GM18498 (cell line): ENCODE measurements at regions not wholly inside any gene's neighbourhood (a gene's known extent, or its start where the extent isn't known, plus 50 kb on each side); places are given as distances from the start of the nearest gene placed in this dataset.
A peak's percentile ranks its signal among the peaks of the same experiment; 100 is the strongest.
"Not testable (repeated sequence)": the region's sequence is repeated elsewhere in the genome, so short reads cannot be mapped to it uniquely, and the experiment has no call there.

Experiments
- ATAC-seq: cut with Tn5 transposase; IDR thresholded peaks from one replicate; pipeline ENCODE4 v1.9.1; 2021; ENCODE audit warnings: mild to moderate bottlenecking, moderate library complexity; ENCODE audit not compliant: unreplicated experiment

DNA sequence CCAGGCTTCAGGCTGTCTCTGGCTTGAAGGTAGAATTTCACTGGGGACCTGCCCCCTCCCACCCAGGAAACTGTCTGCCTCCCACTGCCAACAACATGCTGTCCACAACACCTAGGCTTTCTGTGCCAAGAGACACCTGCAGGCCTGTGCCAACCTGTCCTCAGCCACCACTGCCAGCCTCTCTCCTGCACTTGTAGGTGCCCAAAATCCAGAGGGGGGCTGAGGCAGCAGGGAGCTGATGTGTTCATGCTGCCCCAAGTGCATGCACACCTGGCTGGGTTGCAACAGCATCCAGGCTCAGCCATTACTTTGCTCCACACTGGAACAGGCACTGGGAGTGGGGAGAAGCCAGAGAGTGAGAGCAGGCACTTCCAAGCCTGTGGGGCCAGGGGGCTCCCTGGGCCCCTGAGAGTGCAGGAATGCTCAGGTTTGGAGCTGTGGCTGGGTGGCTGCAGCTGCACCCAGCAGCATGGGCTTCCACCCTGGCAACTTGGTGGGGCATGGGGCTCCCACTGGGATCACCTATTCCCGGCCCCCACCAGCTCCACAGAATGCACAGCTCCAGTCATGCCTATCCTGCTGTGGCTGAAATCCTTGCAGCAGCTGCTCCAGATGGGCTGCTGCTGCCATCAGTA lies 218.1 kb upstream of the OBI1 start:
- no peak for ATAC-seq

DNA sequence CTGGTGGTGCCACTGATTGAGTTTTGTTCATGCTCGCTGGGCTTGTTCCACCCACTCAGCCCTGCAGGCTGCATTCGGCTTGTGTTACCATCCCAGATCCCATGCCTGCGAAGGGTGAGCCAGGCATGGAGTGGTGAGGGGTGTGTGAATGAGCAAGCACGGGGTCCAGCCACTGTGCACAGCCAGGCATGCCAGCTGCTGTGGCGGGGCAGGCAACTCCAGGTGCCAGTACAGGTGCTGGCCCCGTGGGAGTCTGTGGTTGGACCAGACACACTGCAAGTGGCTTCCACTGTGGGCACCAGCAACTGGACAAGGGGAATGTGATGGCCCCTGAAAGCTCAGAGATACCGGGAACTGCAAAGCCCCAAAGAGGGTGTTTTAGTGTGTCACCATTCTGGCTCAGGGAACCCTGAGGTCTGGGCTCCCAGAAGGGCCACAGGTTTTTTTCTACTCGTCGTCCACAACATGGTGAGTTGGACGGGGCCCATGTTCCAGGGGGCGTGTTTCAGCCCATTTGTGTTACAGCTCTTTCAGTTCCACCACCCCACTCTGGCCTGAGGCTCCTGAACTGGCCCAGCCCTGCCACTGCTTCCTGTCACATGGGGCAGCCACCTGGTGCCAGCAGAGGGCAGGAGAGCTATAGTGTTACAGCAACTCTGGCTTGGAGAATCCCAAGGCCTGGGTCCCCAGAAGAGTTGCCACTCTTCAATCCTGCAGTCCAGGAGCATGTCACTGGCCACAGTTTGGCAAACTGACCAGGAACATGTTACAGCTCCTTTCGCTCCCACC lies 217.0 kb upstream of the OBI1 start:
- peak; percentile 91 for ATAC-seq

DNA sequence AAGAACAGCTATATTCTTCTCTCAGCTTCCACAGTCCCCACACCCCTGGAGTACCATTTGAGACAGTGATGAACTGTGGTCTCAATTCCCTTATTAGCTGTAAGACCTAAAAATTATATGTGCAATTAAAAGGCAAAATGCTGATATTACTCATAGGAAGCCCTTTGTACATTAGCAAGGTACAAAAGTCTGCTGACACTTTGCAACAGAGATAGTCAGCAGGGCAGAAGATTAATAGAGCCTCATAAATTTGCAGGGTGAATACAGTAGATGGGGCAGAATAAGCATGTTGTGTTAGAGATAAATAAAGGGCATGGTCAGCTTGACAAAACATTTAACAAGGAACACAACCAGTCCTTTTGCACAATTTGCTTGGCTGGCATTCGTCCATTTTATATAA lies 210.0 kb upstream of the OBI1 start:
- ATAC-seq, result no peak

GRCh38 chr13:78867655-78868054 lies 208.7 kb upstream of the OBI1 start:
- ATAC-seq, result no peak

DNA sequence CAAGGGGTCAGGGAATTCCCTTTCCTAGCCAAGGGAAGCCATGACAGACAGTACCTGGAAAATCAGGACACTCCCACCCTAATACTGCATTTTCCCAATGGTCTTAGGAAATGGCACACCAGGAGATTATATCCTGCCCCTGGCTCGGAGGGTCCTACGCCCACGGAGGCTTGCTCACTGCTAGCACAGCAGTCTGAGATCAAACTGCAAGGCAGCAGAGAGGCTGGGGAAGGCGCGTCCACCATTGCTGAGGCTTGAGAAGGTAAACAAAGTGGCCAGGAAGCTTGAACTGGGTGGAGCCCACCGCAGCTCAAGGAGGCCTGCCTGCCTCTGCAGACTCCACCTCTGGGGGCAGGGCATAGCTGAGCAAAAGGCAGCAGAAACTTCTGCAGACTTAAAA lies 207.1 kb upstream of the OBI1 start:
- not testable (repeated sequence) for ATAC-seq

GRCh38 chr13:78862446-78862845 lies 203.5 kb upstream of the OBI1 start:
- ATAC-seq, result no peak

- no peak for ATAC-seq
These were observed 193.8 kb upstream of the OBI1 start for GRCh38 chr13:78852709-78853108.

GRCh38 chr13:78845656-78846365 lies 186.9 kb upstream of the OBI1 start:
- ATAC-seq, result no peak

DNA sequence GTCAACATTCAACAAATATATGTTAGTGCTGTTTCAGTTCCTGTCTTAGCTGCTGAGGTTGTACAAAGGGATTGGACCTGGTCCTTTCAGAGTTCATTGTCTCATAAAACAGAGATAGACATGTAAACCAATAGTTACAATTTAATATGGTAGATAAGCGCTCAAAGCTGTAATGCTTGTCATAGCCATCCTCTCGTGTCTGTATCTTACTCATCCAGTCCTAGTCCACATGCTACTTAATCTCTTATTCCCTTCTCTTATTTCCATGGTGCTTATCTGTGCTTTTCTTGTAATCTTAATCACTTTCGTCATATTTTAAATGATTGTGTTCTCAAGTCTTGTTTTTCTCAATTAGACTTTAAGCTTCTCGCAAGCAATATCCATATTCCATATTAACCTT lies 185.2 kb upstream of the OBI1 start:
- no peak for ATAC-seq

DNA sequence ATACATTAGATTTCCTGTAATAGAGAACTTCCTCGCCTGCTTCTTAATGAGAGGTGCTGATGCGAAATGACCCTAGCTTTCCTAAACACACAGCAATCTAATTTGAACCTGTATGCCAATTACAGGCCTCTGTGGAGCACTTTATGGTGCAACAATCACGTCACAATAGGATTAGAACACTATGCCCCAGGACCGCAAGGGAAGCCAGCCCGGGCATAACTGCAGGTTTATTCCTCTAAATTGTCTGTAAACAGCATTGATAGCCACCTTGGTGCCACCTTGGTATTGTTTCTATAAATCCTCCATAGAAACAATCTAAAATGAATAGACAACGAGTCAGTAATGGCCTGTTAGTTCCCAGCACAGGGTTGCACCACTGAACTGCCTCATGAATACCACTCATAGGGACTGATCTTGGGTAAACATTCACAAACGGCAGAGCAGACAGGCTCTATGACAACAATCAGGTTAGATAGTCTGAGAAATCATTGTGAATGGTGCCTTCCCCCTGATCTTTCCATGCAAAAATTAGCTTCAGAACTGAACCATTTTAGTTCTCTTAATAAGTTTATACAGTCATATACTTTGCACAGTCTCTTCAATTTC lies 182.5 kb upstream of the OBI1 start:
- ATAC-seq, result no peak

DNA sequence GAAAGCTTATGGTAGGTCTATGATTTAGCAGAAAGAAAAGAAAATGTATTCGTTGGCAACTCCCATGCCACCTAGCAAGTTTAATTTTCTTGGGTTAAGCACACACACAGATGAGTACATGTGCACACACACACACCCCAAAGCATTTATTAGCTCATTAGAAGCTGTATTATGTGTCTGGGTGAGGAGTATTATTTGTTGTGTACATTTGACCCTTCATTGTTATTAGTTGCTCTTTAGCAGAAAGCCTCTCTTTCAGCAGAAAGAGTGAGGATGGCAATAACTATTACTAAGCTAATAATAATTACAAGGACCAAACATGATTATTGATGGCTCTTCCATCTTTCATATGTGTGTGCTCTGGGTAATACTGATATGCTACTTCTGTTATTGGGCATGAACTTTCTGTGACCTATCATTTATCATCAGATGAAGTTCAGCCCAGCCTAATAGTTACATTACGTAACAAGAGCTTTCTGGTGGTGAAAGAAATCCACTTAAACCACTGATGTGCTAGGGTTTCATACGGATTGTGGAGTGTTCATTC lies 177.4 kb upstream of the OBI1 start:
- no peak for ATAC-seq

- ATAC-seq, result no peak
These were observed 173.5 kb upstream of the OBI1 start for GRCh38 chr13:78832461-78832860.

DNA sequence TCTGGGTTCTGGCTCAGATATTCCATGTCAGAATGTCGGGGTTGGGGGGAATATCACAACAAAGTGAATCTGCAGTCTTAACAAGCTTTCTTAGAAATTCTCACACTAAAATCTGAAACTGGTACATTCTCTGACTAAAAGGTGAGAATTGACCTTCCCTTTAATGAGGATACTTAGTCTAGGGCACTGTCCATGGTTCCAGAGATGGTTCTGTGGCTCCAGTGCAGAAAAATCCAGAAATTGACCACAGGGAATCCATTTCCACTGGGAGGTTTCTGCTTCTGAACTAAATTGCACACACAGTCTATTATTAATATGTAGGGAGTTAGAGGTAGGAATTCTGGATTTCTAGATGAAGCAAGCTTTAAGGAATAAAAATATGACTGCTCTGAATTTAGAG lies 171.6 kb upstream of the OBI1 start:
- no peak for ATAC-seq

GRCh38 chr13:78829821-78830220 lies 170.9 kb upstream of the OBI1 start:
- no peak for ATAC-seq

- ATAC-seq, result no peak
These were observed 168.5 kb upstream of the OBI1 start for GRCh38 chr13:78827471-78827870.

- no peak for ATAC-seq
These were observed 168.0 kb upstream of the OBI1 start for GRCh38 chr13:78826936-78827335.

DNA sequence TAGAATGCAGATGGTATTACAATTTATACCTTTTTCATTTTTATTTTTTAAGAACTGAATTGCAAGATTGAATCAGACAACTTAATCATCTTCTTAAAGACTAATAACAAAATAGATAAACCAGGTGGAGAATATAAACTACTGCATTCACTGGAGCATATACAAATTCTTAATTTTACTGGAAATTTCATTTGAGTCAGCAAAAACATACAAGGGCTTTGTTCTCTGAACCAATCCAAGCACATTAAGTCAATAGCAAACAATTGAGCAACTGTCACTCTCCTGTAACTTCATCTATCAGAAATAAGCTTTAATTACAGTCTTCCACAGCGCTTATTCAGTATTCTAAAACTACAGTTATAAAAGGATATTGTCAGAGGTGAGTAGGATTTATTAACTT lies 167.4 kb upstream of the OBI1 start:
- no peak for ATAC-seq

DNA sequence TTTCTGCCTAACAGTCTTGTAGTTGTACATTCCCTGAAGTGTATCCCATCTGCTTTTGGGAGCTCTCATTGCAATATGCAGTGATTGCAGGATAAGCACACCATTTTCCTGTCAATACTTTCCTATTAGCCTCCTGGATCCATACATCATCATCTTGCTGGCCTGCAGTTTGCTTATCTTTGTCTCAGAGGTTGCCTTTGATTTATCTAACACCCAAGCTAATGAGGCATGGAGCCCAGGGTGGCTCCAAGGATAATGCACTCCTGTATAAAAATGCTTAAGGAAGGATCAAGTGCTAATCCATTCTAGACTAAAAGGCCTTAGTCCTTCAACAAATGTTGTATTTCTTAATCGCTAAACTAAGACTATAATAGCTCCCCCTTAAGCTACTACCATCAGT lies 161.6 kb upstream of the OBI1 start:
- no peak for ATAC-seq

GRCh38 chr13:78816592-78816991 lies 157.6 kb upstream of the OBI1 start:
- no peak for ATAC-seq

- ATAC-seq, result no peak
These were observed 157.2 kb upstream of the OBI1 start for GRCh38 chr13:78816154-78816553.

DNA sequence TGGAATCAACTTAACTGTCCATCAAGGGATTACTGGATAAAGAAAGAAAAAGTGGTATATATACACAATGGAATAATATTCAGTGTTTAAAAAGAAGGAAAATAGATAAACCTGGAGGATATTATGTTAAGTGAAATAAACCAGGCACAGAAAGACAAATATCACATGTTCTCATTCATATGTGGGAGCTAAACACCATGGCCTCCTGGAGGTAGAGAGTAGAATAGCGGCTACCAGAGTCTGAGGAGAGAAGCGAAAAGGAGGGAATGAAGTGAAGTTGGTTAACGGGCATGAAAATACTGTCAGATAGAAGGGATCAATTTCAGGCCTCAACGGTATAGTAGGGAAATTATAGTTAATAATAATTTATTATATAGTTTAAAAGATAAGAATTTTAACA lies 147.5 kb upstream of the OBI1 start:
- peak; percentile 79 for ATAC-seq
